HepG2 (cell line): ENCODE measurements at regions not wholly inside any gene's neighbourhood (a gene's known extent, or its start where the extent isn't known, plus 50 kb on each side); places are given as distances from the start of the nearest gene placed in this dataset.

Experiments
- HOXA7 ChIP-seq: sonication (generic); formaldehyde crosslinking; IDR thresholded peaks from 2 replicates; pipeline ENCODE4 v1.8.1; 2022; ENCODE audit warnings: mild to moderate bottlenecking, missing genetic modification reagents, moderate library complexity
- KDM1A ChIP-seq: IDR thresholded peaks from 2 replicates; pipeline ENCODE4 v1.6.1; 2016; ENCODE audit warnings: missing compliant biosample characterization
- RNF2 ChIP-seq: fragments of 450-650 bp; conservative IDR thresholded peaks from 2 replicates; pipeline ENCODE4 v1.6.1; 2016; ENCODE audit warnings: low read depth
- ZFX ChIP-seq: sonication (generic); formaldehyde crosslinking; IDR thresholded peaks from 2 replicates; pipeline ENCODE4 v1.4.0; 2020; ENCODE audit warnings: mild to moderate bottlenecking, low read depth, missing genetic modification reagents, moderate library complexity
- ZNF143 ChIP-seq: sonication (generic); formaldehyde crosslinking; IDR thresholded peaks from 2 replicates; pipeline ENCODE4 v1.4.0; 2020; ENCODE audit warnings: missing genetic modification reagents
- TF ChIP-seq, protein P1 (sequence below): sonication (generic); formaldehyde crosslinking; IDR thresholded peaks from 2 replicates; pipeline ENCODE4 v1.5.0; 2020; ENCODE audit warnings: mild to moderate bottlenecking, missing genetic modification reagents, moderate library complexity

DNA sequence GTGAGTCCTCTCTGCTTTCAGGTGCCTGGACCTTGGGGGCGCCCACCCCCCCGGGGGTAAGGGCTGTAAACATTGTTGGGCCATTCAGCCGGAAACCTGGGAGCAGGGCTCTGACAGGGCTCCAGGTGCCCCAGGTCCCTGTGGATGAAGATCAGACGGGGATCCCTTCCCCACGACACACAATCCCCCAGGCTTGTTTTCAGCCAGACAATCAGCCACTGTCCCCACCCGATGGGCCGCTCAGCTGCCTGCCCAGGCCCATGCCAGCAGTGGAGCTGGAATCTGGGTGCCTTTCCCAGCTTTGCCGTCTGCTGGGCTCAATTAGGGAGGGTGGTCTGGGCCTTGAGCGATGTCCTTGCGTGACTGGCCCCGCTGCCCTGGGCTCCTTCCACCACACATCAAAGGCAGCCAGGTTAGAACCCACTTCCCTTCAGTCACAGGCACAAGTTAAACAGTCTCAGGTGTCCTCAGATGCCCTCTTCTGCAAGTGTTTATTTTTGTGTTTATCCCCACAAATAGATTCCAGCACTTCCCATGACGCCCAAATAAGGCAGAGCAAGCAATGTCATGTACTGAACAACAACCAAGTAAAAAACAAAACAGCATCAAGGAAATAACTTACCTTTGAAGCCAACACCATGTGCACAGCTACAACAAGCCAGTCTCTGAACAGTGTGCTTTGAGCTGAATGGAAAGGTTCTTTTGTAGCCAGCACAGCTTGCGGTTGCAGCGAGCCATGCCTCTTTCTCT is 77.0 kb upstream of the ALDH1A3 start:
- no peak for TF ChIP-seq ZNF143
- no peak for TF ChIP-seq KDM1A
- no peak for TF ChIP-seq ZFX (CRISPR knock-in tag)
- TF ChIP-seq HOXA7 (CRISPR knock-in tag) = no peak
- no peak for TF ChIP-seq RNF2
- TF ChIP-seq, protein P1, sequence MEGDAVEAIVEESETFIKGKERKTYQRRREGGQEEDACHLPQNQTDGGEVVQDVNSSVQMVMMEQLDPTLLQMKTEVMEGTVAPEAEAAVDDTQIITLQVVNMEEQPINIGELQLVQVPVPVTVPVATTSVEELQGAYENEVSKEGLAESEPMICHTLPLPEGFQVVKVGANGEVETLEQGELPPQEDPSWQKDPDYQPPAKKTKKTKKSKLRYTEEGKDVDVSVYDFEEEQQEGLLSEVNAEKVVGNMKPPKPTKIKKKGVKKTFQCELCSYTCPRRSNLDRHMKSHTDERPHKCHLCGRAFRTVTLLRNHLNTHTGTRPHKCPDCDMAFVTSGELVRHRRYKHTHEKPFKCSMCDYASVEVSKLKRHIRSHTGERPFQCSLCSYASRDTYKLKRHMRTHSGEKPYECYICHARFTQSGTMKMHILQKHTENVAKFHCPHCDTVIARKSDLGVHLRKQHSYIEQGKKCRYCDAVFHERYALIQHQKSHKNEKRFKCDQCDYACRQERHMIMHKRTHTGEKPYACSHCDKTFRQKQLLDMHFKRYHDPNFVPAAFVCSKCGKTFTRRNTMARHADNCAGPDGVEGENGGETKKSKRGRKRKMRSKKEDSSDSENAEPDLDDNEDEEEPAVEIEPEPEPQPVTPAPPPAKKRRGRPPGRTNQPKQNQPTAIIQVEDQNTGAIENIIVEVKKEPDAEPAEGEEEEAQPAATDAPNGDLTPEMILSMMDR = no peak
